Endothelial cell of umbilical vein (primary cell): ENCODE measurements at regions not wholly inside any gene's neighbourhood (a gene's known extent, or its start where the extent isn't known, plus 50 kb on each side); places are given as distances from the start of the nearest gene placed in this dataset.

Experiments used
- CTCF ChIP-seq, 2 donors: IDR thresholded peaks; 1 replicate in 1 of 2; 2 replicates in 1 of 2; pipeline ENCODE4 v1.5.1; 2011; ENCODE audit warnings: low read length in 2 of 2, mild to moderate bottlenecking in 2 of 2, moderate library complexity in 2 of 2, control low read depth in 1 of 2, inconsistent platforms in 1 of 2, low read depth in 1 of 2; ENCODE audit not compliant: insufficient read depth in 1 of 2; ENCODE audit errors: extremely low read depth in 1 of 2
- EZH2 ChIP-seq: IDR thresholded peaks from 2 replicates; pipeline ENCODE4 v1.6.1; 2012; ENCODE audit warnings: borderline replicate concordance, low read depth, mild to moderate bottlenecking, moderate library complexity, low read length, inconsistent platforms; ENCODE audit not compliant: severe bottlenecking
- FOS ChIP-seq: IDR thresholded peaks from 2 replicates; pipeline ENCODE4 v1.6.1; 2011; ENCODE audit warnings: mild to moderate bottlenecking, low read length, moderate library complexity, borderline replicate concordance; ENCODE audit not compliant: insufficient read depth
- GATA2 ChIP-seq: IDR thresholded peaks from 2 replicates; pipeline ENCODE4 v1.7.0; 2011; ENCODE audit warnings: low read depth, mild to moderate bottlenecking, moderate library complexity, mixed read lengths, low read length; ENCODE audit not compliant: insufficient read length, insufficient read depth
- JUN ChIP-seq: IDR thresholded peaks from 2 replicates; pipeline ENCODE4 v1.6.1; 2011; ENCODE audit warnings: borderline replicate concordance, low read depth; ENCODE audit not compliant: insufficient read length, insufficient read depth
- MAX ChIP-seq: IDR thresholded peaks from 2 replicates; pipeline ENCODE4 v1.6.1; 2011; ENCODE audit not compliant: insufficient read depth, insufficient read length
- MYC ChIP-seq: IDR thresholded peaks from one replicate; pipeline ENCODE4 v1.6.1; 2011; ENCODE audit warnings: mild to moderate bottlenecking, low read depth, low read length
- POLR2A ChIP-seq: IDR thresholded peaks from 2 replicates; pipeline ENCODE4 v1.6.1; 2012; ENCODE audit warnings: low read depth, mild to moderate bottlenecking, control low read depth, low read length
- POLR2AphosphoS5 ChIP-seq: IDR thresholded peaks from 2 replicates; pipeline ENCODE4 v1.6.1; 2012; ENCODE audit warnings: low read depth, mild to moderate bottlenecking, control low read depth, low read length, moderate library complexity; ENCODE audit not compliant: insufficient read depth

- TF ChIP-seq JUN, result no peak
- no peak for TF ChIP-seq POLR2AphosphoS5
- no peak for TF ChIP-seq CTCF (IDR thresholded peaks at IDR 0.05; ENCODE audit: extremely low read depth in 1 of 2, insufficient read depth in 1 of 2, low read depth in 1 of 2, low read length in 2 of 2)
- no peak for TF ChIP-seq POLR2A
- no peak for TF ChIP-seq EZH2
- TF ChIP-seq MAX, result no peak
- no peak for TF ChIP-seq GATA2
- TF ChIP-seq FOS, result no peak
- TF ChIP-seq MYC, result no peak
Measured at GRCh38 chr4:149238097-149238496, 577.5 kb downstream of the IQCM start.
